ENCODE measurements at regions not wholly inside any gene's neighbourhood (a gene's known extent, or its start where the extent isn't known, plus 50 kb on each side); places are given as distances from the start of the nearest gene placed in this dataset.
"Not testable (repeated sequence)": the region's sequence is repeated elsewhere in the genome, so short reads cannot be mapped to it uniquely, and the experiment has no call there.

GRCh38 chr16:5977329-5977728, 879.7 kb upstream of the EEF2KMT start:
- DNase-seq (ENCODE audit: low spot score), result no peak

GRCh38 chr16:5972747-5973146, 875.2 kb upstream of the EEF2KMT start:
- no peak for DNase-seq (ENCODE audit: low spot score)

- DNase-seq (ENCODE audit: low spot score), result no peak
Measured at GRCh38 chr16:5971924-5972323, 874.3 kb upstream of the EEF2KMT start.

- DNase-seq (ENCODE audit: low spot score), result no peak
Measured at GRCh38 chr16:5971106-5971505, 873.5 kb upstream of the EEF2KMT start.

- DNase-seq (ENCODE audit: low spot score), result no peak
Measured at GRCh38 chr16:5966004-5966403, 868.4 kb upstream of the EEF2KMT start.

- DNase-seq (ENCODE audit: low spot score), result no peak
Measured at GRCh38 chr16:5965321-5965720, 867.7 kb upstream of the EEF2KMT start.

GRCh38 chr16:5951486-5951885, 853.9 kb upstream of the EEF2KMT start:
- DNase-seq (ENCODE audit: low spot score), result no peak

GRCh38 chr16:5944971-5945370, 847.4 kb upstream of the EEF2KMT start:
- no peak for DNase-seq (ENCODE audit: low spot score)

GRCh38 chr16:5938607-5939006, 841.0 kb upstream of the EEF2KMT start:
- DNase-seq (ENCODE audit: low spot score), result no peak

GRCh38 chr16:5932906-5933305, 835.3 kb upstream of the EEF2KMT start:
- no peak for DNase-seq (ENCODE audit: low spot score)

- DNase-seq (ENCODE audit: low spot score), result no peak
Measured at GRCh38 chr16:5928476-5929065, 831.0 kb upstream of the EEF2KMT start.

- no peak for DNase-seq (ENCODE audit: low spot score)
Measured at GRCh38 chr16:5925850-5926249, 828.3 kb upstream of the EEF2KMT start.

GRCh38 chr16:5922686-5923085, 825.1 kb upstream of the EEF2KMT start:
- no peak for DNase-seq (ENCODE audit: low spot score)

- no peak for DNase-seq (ENCODE audit: low spot score)
Measured at GRCh38 chr16:5918567-5919130, 821.1 kb upstream of the EEF2KMT start.

GRCh38 chr16:5917436-5918195, 820.0 kb upstream of the EEF2KMT start:
- DNase-seq (ENCODE audit: low spot score), result no peak

- DNase-seq (ENCODE audit: low spot score), result no peak
Measured at GRCh38 chr16:5916711-5917191, 819.2 kb upstream of the EEF2KMT start.

- no peak for DNase-seq (ENCODE audit: low spot score)
Measured at GRCh38 chr16:5911241-5911640, 813.6 kb upstream of the EEF2KMT start.

GRCh38 chr16:5909556-5909955, 812.0 kb upstream of the EEF2KMT start:
- DNase-seq (ENCODE audit: low spot score), result not testable (repeated sequence)

GRCh38 chr16:5907544-5907943, 809.9 kb upstream of the EEF2KMT start:
- DNase-seq (ENCODE audit: low spot score), result no peak

- DNase-seq (ENCODE audit: low spot score), result no peak
Measured at GRCh38 chr16:5906351-5906750, 808.8 kb upstream of the EEF2KMT start.

- no peak for DNase-seq (ENCODE audit: low spot score)
Measured at GRCh38 chr16:5905935-5906334, 808.3 kb upstream of the EEF2KMT start.

GRCh38 chr16:5903832-5904231, 806.2 kb upstream of the EEF2KMT start:
- no peak for DNase-seq (ENCODE audit: low spot score)

- DNase-seq (ENCODE audit: low spot score), result no peak
Measured at GRCh38 chr16:5903153-5903552, 805.6 kb upstream of the EEF2KMT start.

All from CD4-positive, alpha-beta T cell treated with Interleukin-15 for 4 hours (primary cell).